HepG2 (cell line): ENCODE measurements at regions not wholly inside any gene's neighbourhood (a gene's known extent, or its start where the extent isn't known, plus 50 kb on each side); places are given as distances from the start of the nearest gene placed in this dataset.

Experiments used
- ARID2 ChIP-seq: sonication (generic); formaldehyde crosslinking; IDR thresholded peaks from 2 replicates; pipeline ENCODE4 v1.8.1; 2022; ENCODE audit warnings: mild to moderate bottlenecking, missing genetic modification reagents, borderline replicate concordance
- ATF2 ChIP-seq: sonication (generic); formaldehyde crosslinking; IDR thresholded peaks from 2 replicates; pipeline ENCODE4 v1.4.0; 2020; ENCODE audit warnings: missing genetic modification reagents
- ATF5 ChIP-seq: sonication (generic); formaldehyde crosslinking; IDR thresholded peaks from 2 replicates; pipeline ENCODE4 v1.4.0; 2020; ENCODE audit warnings: mild to moderate bottlenecking, low read depth, missing genetic modification reagents
- BRF2 ChIP-seq: sonication (generic); formaldehyde crosslinking; IDR thresholded peaks from 2 replicates; pipeline ENCODE4 v1.8.1; 2022; ENCODE audit warnings: mild to moderate bottlenecking, missing genetic modification reagents
- CREBL2 ChIP-seq: sonication (generic); formaldehyde crosslinking; IDR thresholded peaks from 2 replicates; pipeline ENCODE4 v1.8.1; 2023; ENCODE audit warnings: missing genetic modification reagents, mild to moderate bottlenecking, borderline replicate concordance
- DZIP1 ChIP-seq: sonication (generic); formaldehyde crosslinking; IDR thresholded peaks from 2 replicates; pipeline ENCODE4 v1.5.0; 2020; ENCODE audit warnings: mild to moderate bottlenecking, missing genetic modification reagents
- ELF1 ChIP-seq: sonication (generic); formaldehyde crosslinking; IDR thresholded peaks from 2 replicates; pipeline ENCODE4 v1.4.0; 2020; ENCODE audit warnings: missing genetic modification reagents
- FOXA1 ChIP-seq, 2 experiments: fragments of 450-650 bp in 1 of 2; sonication (generic) in 1 of 2; formaldehyde crosslinking in 1 of 2; IDR thresholded peaks; 2 replicates each; pipeline versions ENCODE4 v1.4.0 to v1.6.1; 2016 to 2020; ENCODE audit warnings: missing genetic modification reagents in 1 of 2
- HIVEP1 ChIP-seq: sonication (generic); formaldehyde crosslinking; IDR thresholded peaks from 2 replicates; pipeline ENCODE4 v1.4.0; 2020; ENCODE audit warnings: mild to moderate bottlenecking, missing genetic modification reagents
- KDM5B ChIP-seq: sonication (generic); formaldehyde crosslinking; IDR thresholded peaks from 2 replicates; pipeline ENCODE4 v1.4.0; 2020; ENCODE audit warnings: missing genetic modification reagents, mild to moderate bottlenecking, borderline replicate concordance
- NCOA2 ChIP-seq: sonication (generic); formaldehyde crosslinking; IDR thresholded peaks from 2 replicates; pipeline ENCODE4 v1.8.0; 2022; ENCODE audit warnings: inconsistent platforms
- RBM39 ChIP-seq: fragments of 200-400 bp; formaldehyde crosslinking; IDR thresholded peaks from one replicate; pipeline ENCODE4 v1.6.1; 2018; ENCODE audit warnings: antibody characterized with exemption, mild to moderate bottlenecking, low read depth, low read length; ENCODE audit not compliant: poor library complexity, severe bottlenecking
- RCOR2 ChIP-seq: IDR thresholded peaks from 2 replicates; pipeline ENCODE4 v1.6.1; 2016; ENCODE audit warnings: missing biosample characterization, missing genetic modification reagents
- ZFP36 ChIP-seq: fragments of 150-350 bp; IDR thresholded peaks from 2 replicates; pipeline ENCODE4 v1.6.1; 2018; ENCODE audit warnings: borderline replicate concordance, low read length, low read depth; ENCODE audit not compliant: partially characterized antibody
- ZNF234 ChIP-seq: sonication (generic); formaldehyde crosslinking; conservative IDR thresholded peaks from 2 replicates; pipeline ENCODE4 v1.5.1; 2020; ENCODE audit warnings: mild to moderate bottlenecking, missing genetic modification reagents
- ZNF367 ChIP-seq: sonication (generic); formaldehyde crosslinking; IDR thresholded peaks from 2 replicates; pipeline ENCODE4 v1.4.0; 2020; ENCODE audit warnings: missing genetic modification reagents, borderline replicate concordance
- ZNF546 ChIP-seq: sonication (generic); formaldehyde crosslinking; conservative IDR thresholded peaks from 2 replicates; pipeline ENCODE4 v1.8.1; 2023; ENCODE audit warnings: mild to moderate bottlenecking, missing genetic modification reagents
- ZNF549 ChIP-seq: sonication (generic); formaldehyde crosslinking; IDR thresholded peaks from 2 replicates; pipeline ENCODE4 v1.5.0; 2020; ENCODE audit warnings: missing genetic modification reagents
- ZNF768 ChIP-seq: sonication (generic); formaldehyde crosslinking; IDR thresholded peaks from 2 replicates; pipeline ENCODE4 v1.4.0; 2020; ENCODE audit warnings: missing genetic modification reagents
- ZNF800 ChIP-seq: sonication (generic); formaldehyde crosslinking; IDR thresholded peaks from 2 replicates; pipeline ENCODE4 v1.4.0; 2020; ENCODE audit warnings: missing genetic modification reagents
- ZSCAN22 ChIP-seq: sonication (generic); formaldehyde crosslinking; IDR thresholded peaks from 2 replicates; pipeline ENCODE4 v1.4.0; 2020; ENCODE audit warnings: mild to moderate bottlenecking, missing genetic modification reagents

GRCh38 chr1:59052166-59052590 lies 244.7 kb upstream of the FGGY start (continued):
- peak; percentile 89 for TF ChIP-seq ZSCAN22
- no peak for TF ChIP-seq ZNF549 (CRISPR knock-in tag)
- no peak for TF ChIP-seq ZNF234 (CRISPR knock-in tag)
- peak; percentile 70; the same call in 1 of the 2 replicates for TF ChIP-seq BRF2 (CRISPR knock-in tag)
- TF ChIP-seq RCOR2 (CRISPR knock-in tag): peak; percentile 89
- no peak for TF ChIP-seq ZNF546 (CRISPR knock-in tag)
- no peak for TF ChIP-seq DZIP1 (CRISPR knock-in tag)
- TF ChIP-seq KDM5B (CRISPR knock-in tag): no peak
- no peak for TF ChIP-seq RBM39
- TF ChIP-seq HIVEP1: peak; percentile 79
- TF ChIP-seq FOXA1 (IDR thresholded peaks at IDR 0.05): peak; percentile 73; the same call in 1 of the 2 replicates
- peak; percentile 98 for TF ChIP-seq FOXA1 (CRISPR knock-in tag; IDR thresholded peaks at IDR 0.05)
- TF ChIP-seq ARID2: 0 out of 2 replicates have a peak, but pooled peaks have one; percentile 49
- no peak for TF ChIP-seq ZNF367 (CRISPR knock-in tag)
- TF ChIP-seq ATF5 (CRISPR knock-in tag): no peak
- TF ChIP-seq CREBL2: no peak
- no peak; the same call in 1 of the 2 replicates for TF ChIP-seq ZNF800 (CRISPR knock-in tag)
- peak; percentile 42 for TF ChIP-seq ELF1 (CRISPR knock-in tag)
- peak; percentile 89; the same call in 1 of the 2 replicates for TF ChIP-seq ATF2 (CRISPR knock-in tag)
- TF ChIP-seq ZNF768: no peak
- peak; percentile 98 for TF ChIP-seq NCOA2
- no peak for TF ChIP-seq ZFP36
